Calu3 (cell line): ENCODE measurements at regions not wholly inside any gene's neighbourhood (a gene's known extent, or its start where the extent isn't known, plus 50 kb on each side); places are given as distances from the start of the nearest gene placed in this dataset.
"Not testable (repeated sequence)": the region's sequence is repeated elsewhere in the genome, so short reads cannot be mapped to it uniquely, and the experiment has no call there.

Experiments used
- BruUV-seq: library from RNA; stranded (reverse); fragments of 400-500 nt; replicated peaks from 2 replicates; lab custom pipeline; 2021; lab: Mats Ljungman, UMichigan
- CTCF ChIA-PET: fragments of 300-600 bp; sonication (Branson Sonifier 250); formaldehyde crosslinking; loops from one replicate; lab custom pipeline; 2022; ENCODE audit warnings: antibody characterized with exemption; lab: Charles Lee
- DNase-seq: peaks from one replicate; pipeline ENCODE4 v3.0.0; 2022
- H3K27ac Mint-ChIP-seq: one replicate; pipeline ENCODE4 v1.8.0; 2022; ENCODE audit warnings: mixed read lengths; ENCODE audit not compliant: unreplicated experiment
- H3K27me3 Mint-ChIP-seq: one replicate; pipeline ENCODE4 v1.8.0; 2022; ENCODE audit warnings: mixed read lengths; ENCODE audit not compliant: unreplicated experiment
- H3K36me3 Mint-ChIP-seq: one replicate; pipeline ENCODE4 v1.8.0; 2022; ENCODE audit warnings: mild to moderate bottlenecking, moderate library complexity, mixed read lengths; ENCODE audit not compliant: insufficient read depth, unreplicated experiment
- H3K4me1 Mint-ChIP-seq: one replicate; pipeline ENCODE4 v1.8.0; 2022; ENCODE audit warnings: mild to moderate bottlenecking, low read depth, mixed read lengths; ENCODE audit not compliant: unreplicated experiment
- H3K4me3 Mint-ChIP-seq: one replicate; pipeline ENCODE4 v1.8.0; 2022; ENCODE audit warnings: mild to moderate bottlenecking, low read depth, moderate library complexity, mixed read lengths; ENCODE audit not compliant: unreplicated experiment
- H3K9me3 Mint-ChIP-seq: one replicate; pipeline ENCODE4 v1.8.0; 2022; ENCODE audit warnings: low read depth, mixed read lengths; ENCODE audit not compliant: unreplicated experiment
- CTCF ChIP-seq: fragments of 200-600 bp; IDR thresholded peaks from one replicate; pipeline ENCODE4 v1.8.0; 2022; ENCODE audit warnings: antibody characterized with exemption; ENCODE audit not compliant: unreplicated experiment
- intact Hi-C: fragments of 100-400 bp; cut with micrococcal nuclease; formaldehyde crosslinking; loops from one replicate; pipeline ENCODE4 v1.10.0; 2022; ENCODE audit not compliant: unreplicated experiment

GRCh38 chrX:127457161-127457560, 595.0 kb downstream of the ACTRT1 start:
- no peak overlapping the region for H3K4me3 Mint-ChIP-seq
- intact Hi-C loops, result no loop called here
- no TSS peak for BruUV-seq
- no peaks in the 10 kb centered on the region for H3K4me1 Mint-ChIP-seq
- H3K36me3 Mint-ChIP-seq, result no peaks in the 10 kb centered on the region
- no peaks in the 10 kb centered on the region for H3K27me3 Mint-ChIP-seq
- no peak overlapping the region for H3K27ac Mint-ChIP-seq
- peaks cover 5% of the 10 kb centered on the region for H3K9me3 Mint-ChIP-seq
- TF ChIP-seq CTCF, result no peak
- CTCF ChIA-PET, result no interaction called here
- no peak for DNase-seq

- Mint-ChIP-seq H3K27ac (no peak overlapping the region), H3K4me3 (no peak overlapping the region), H3K27me3 (no peaks in the 10 kb centered on the region), H3K9me3 (peaks cover 3% of the 10 kb centered on the region), H3K4me1 (no peaks in the 10 kb centered on the region), H3K36me3 (no peaks in the 10 kb centered on the region)
- intact Hi-C loops, result no loop called here
- CTCF ChIA-PET, result no interaction called here
- TF ChIP-seq CTCF, result no peak
- DNase-seq, result no peak
- no TSS peak for BruUV-seq
These were observed 612.5 kb downstream of the ACTRT1 start for GRCh38 chrX:127439676-127440075.

- H3K36me3 Mint-ChIP-seq, result no peaks in the 10 kb centered on the region
- CTCF ChIA-PET, result no interaction called here
- no peaks in the 10 kb centered on the region for H3K27me3 Mint-ChIP-seq
- intact Hi-C loops, result no loop called here
- no peak for DNase-seq
- TF ChIP-seq CTCF, result no peak
- peaks cover 6% of the 10 kb centered on the region for H3K9me3 Mint-ChIP-seq
- H3K4me1 Mint-ChIP-seq, result no peaks in the 10 kb centered on the region
- no peak overlapping the region for H3K4me3 Mint-ChIP-seq
- BruUV-seq, result no TSS peak
- no peak overlapping the region for H3K27ac Mint-ChIP-seq
These were observed 586.4 kb downstream of the PRR32 start for GRCh38 chrX:127405946-127406345.

GRCh38 chrX:127404161-127404560, 584.6 kb downstream of the PRR32 start:
- Mint-ChIP-seq H3K4me1 (no peaks in the 10 kb centered on the region), H3K36me3 (no peaks in the 10 kb centered on the region), H3K4me3 (no peak overlapping the region), H3K9me3 (peaks cover 6% of the 10 kb centered on the region), H3K27ac (no peak overlapping the region), H3K27me3 (no peaks in the 10 kb centered on the region)
- TF ChIP-seq CTCF, result no peak
- no TSS peak for BruUV-seq
- intact Hi-C loops, result no loop called here
- CTCF ChIA-PET, result no interaction called here
- DNase-seq, result no peak

GRCh38 chrX:127400231-127400630, 580.7 kb downstream of the PRR32 start:
- H3K27ac Mint-ChIP-seq, intact Hi-C loops, BruUV-seq, H3K4me3 Mint-ChIP-seq, H3K27me3 Mint-ChIP-seq, CTCF ChIA-PET, H3K36me3 Mint-ChIP-seq, DNase-seq, H3K4me1 Mint-ChIP-seq, H3K9me3 Mint-ChIP-seq: not testable (repeated sequence)
